ENCODE measurements at regions not wholly inside any gene's neighbourhood (a gene's known extent, or its start where the extent isn't known, plus 50 kb on each side); places are given as distances from the start of the nearest gene placed in this dataset.

DNA sequence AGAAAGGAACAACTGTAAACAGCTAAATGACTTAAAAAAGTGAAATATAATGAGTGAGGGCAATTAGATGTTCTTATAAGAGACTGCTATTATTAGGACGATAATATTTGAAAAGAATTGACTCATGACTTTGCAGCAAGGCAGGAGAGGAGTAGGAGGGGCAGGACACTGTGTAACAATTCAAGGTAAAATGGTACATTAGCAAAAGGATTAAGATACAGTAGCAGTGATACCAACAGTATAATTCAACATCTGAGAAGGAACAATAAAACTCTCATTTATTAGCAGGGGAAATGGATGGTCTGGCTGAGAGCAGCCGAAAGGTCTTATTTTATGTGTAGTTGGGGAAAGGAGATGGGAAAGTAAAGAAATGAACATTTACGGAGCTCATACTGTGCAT is 315.5 kb upstream of the BOD1L1 start:
- no peak for DNase-seq

DNA sequence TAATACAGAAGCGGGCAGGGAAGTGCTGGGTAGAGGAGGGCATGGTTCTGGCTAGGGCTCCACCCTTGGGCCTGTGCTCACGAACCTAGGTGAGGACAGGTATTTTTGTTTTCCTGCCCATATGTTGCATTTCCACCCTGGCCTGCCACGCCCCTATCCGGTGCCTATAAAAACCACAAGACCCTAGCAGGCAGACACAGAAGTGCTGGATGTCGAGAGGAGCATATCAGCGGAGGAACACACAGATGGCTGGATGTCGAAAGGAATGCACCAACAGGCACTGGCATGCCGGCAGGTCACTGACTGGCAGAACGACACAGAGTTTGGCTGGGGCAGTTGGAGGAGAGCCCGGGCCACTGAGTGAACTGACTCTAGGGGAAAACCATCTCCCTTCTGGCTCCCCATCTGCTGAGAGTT is 316.6 kb upstream of the BOD1L1 start:
- DNase-seq = no peak

GRCh38 chr4:13947921-13948320 is 320.4 kb upstream of the BOD1L1 start:
- no peak for DNase-seq

- no peak for DNase-seq
Observed at GRCh38 chr4:13950491-13950890, 323.0 kb upstream of the BOD1L1 start.

- no peak for DNase-seq
Observed at GRCh38 chr4:13953083-13953482, 325.6 kb upstream of the BOD1L1 start.

DNA sequence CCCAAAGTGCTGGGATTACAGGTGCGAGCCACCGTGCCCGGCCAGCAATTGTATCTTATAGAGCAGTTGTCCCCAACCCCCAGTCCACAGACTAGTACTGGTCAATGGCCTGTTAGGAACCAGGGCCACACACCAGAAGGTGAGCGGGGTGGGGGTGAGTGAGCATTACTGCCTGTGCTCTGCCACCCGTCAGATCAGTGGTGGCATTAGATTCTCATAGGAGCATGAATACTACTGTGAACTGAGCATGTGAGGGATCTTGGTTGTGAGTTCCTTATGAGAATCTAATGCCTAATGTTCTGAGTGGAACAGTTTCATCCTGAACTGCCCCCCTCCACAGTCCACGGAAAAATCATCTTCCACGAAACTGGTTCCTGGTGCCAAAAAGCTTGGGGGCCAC is 328.0 kb upstream of the BOD1L1 start:
- DNase-seq = no peak

DNA sequence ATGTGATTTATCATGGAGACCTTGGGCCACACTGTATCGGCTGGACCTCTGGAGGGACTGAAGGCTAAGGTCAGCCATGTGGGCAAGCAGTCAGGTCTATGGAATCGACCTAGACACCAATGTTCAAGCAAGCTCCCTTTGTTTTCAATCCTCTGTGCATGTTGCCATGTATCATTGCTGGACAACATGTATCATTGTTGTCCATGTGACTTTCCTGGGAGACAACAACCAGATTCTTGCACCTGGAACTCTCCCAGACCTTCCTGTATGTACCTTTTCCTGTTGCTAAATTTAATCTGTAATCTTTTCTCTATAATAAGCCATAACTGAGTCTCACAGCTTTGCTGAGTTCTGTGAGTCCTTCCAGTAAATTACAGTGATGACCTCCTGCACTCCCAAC is 329.4 kb upstream of the BOD1L1 start:
- no peak for DNase-seq

GRCh38 chr4:13957871-13958270 is 330.3 kb upstream of the BOD1L1 start:
- DNase-seq = no peak

GRCh38 chr4:13963601-13964000 is 336.1 kb upstream of the BOD1L1 start:
- DNase-seq = no peak

- no peak for DNase-seq
Observed at GRCh38 chr4:13966231-13967195, 339.0 kb upstream of the BOD1L1 start.

DNA sequence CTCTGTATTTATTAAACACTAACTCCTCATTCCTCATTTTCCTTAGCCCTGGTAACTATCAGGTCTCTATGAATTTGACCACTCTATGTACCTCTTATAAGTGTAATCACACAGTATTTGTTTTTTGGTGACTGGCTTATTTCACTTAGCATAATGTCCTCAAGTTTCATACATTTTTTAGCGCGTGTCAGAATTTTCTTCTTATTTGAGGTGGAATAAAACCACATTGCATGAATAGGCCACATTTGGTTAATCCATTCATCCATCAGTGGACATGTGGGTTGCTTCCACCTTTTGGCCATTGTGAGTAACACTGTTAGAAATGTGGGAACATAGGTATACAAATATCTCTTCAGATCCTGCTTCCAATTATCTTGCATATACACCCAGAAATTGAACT is 341.2 kb upstream of the BOD1L1 start:
- no peak for DNase-seq

DNA sequence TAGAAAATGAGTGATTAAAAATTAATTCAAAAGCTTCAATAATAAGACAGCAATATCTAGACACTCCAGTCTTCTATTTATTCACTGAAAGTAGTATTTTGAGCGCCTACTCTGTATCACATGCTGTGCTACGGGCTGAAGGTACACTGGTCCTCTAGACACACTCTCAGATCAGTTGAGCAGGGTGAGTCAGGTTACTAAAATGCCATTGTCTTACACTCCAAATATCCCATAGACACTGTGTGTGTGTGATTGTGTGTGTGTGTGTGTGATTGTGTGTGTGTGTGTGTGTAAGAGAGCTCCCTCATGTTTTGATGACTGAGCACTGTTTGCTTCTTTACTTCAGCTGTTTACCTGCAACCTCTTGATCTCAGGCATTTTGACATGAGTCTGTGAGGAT is 342.8 kb upstream of the BOD1L1 start:
- no peak for DNase-seq

GRCh38 chr4:13977746-13978145 is 350.2 kb upstream of the BOD1L1 start:
- DNase-seq = no peak

DNA sequence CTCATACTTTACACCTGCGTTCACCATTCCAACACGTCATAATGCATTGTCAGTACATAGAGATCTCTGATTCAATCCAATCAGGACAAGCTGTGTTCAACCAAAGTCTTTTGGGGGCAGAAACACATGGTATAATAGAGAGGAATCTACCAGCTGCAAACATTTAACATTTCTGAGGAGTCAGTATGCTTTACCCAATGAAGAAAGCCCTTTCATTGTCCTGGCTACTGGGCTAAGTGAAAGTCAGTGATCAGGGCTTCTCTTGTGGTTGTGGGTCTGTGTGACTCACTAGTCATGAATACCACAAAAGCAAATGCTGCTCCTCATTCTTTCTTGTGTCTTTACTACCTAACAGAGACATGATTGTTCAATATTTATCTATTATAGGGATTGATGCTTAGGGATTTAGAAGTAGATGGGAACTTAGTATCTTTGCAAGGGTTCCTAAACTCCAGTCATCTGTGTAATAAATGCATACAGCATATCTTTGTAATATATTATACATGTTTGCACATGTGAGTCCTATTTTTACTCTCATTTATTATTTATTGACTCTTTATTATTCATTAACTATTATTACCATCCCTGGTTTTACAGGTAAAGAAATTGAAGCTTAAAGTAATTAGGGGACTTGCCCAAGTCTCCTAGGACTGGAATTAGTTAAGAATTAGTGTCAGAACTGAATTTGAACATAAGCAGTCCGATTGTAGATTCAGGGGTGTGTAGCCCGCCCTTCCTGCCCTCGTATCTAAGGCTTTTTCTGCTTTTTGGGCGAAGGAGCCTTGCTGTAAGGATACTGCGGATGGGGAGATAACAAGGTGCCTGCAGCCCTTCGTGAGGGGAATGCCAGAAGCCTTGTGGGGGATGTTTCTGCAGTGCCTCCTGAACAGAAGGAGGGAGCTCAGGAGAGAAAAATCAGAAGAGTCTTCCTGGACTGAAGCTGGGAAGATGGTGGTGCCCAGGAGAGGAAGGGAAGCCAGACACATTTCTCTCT is 353.1 kb upstream of the BOD1L1 start:
- DNase-seq = no peak

GRCh38 chr4:13981499-13981898 is 354.0 kb upstream of the BOD1L1 start:
- DNase-seq = no peak

DNA sequence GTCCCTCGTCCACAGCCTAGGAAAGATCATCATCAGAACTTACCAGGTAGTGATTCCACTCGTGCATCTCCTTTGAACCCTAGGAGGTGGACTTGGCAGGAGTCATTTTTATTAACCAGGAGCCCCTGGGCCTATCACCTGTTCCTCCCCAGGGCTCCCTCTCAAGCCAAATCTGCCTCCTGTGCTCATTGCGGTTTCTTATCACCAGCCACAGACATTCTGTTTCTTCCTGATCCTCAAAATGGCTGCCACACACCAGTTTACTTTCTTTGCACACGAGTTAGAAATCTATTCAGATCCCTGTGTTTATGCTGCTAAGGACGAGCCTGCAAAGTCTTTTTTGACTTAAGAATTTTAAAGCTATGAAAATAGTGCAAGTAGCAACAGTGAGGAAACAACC is 354.5 kb upstream of the BOD1L1 start:
- DNase-seq = no peak

GRCh38 chr4:13983189-13983790 is 355.8 kb upstream of the BOD1L1 start:
- DNase-seq = no peak

DNA sequence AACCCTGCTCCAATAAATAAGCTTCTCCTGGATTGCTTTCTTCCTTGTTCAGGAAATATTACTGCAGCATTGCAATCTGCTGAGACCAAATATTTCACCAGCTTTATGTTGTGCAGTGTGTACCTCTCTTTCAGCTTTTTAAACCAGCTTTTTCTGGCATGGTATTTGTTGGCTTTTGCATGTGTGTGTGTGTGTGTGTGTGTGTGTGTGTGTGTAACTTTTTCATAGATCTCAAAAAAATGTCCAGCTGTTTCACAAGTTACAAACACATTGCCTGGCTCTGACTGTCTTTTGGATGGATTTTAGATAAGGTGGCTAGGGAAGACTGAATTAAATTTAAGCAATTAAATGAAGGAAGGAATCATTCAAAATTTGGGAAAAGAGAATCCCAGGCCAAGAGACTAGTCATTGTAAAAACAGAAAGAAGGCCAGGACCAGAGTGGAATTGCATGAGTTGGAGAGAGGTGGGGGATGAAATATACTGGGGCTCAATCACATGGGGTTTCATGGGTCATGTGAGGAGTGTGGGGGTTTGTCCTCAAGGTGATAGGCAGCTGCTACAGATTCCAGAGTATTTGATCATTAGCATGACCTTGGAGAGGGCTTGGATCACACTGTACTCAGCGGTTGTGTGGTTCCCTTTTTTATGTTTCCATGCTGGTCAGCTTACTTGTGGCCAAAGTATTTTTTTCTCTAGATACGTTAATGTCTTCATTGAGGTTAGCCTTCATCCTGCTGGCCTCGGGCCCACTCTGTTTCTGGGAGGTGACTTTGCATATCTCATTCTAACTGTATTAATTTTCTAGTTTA is 357.7 kb upstream of the BOD1L1 start:
- DNase-seq = no peak

- DNase-seq = no peak
Observed at GRCh38 chr4:13985837-13986236, 358.3 kb upstream of the BOD1L1 start.

- no peak for DNase-seq
Observed at GRCh38 chr4:13986548-13986947, 359.0 kb upstream of the BOD1L1 start.

- no peak for DNase-seq
Observed at GRCh38 chr4:13988353-13989305, 361.1 kb upstream of the BOD1L1 start.
